ENCODE measurements at regions not wholly inside any gene's neighbourhood (a gene's known extent, or its start where the extent isn't known, plus 50 kb on each side); places are given as distances from the start of the nearest gene placed in this dataset.

- DNase-seq = no peak
These were observed 500.7 kb downstream of the CETN3 start for GRCh38 chr5:89908876-89909275.

DNA sequence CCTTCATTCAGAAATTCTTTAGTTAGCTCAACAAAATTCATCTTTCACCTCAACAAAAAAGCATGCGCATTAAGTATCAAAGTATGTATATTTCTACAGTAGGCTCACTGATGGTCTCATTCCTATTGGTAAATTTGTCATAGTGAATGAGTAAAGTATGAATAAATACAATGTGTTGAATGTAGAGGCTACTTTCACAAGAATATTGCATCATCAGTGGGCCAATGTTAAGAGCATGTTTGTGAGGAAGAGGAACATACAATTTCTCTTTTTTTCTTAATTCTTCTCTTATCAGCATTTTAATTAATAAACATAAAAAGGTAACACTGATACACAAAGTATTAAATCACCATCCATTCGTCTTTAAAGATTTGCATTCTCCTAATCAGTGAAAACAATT is 505.1 kb downstream of the CETN3 start:
- DNase-seq = no peak

- DNase-seq = no peak
These were observed 507.6 kb downstream of the CETN3 start for GRCh38 chr5:89901983-89902382.

DNA sequence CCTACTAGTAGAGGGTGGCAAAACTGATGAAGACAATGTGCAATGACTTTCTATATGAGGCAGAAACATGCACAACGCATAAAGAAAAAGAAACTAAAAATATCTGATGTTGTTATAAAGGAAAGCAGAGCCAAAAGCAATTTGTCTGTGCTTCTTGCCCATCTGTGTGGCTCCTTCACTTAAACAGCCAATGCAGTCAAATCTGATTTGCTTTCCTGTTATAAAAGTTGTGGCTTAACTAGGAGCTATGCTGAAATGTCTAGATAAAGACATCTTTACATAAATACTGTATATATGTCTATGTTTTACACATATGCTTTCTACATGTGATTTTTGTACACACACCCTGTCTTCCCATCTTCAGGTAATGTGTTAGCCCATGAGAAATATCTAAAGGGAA is 508.2 kb downstream of the CETN3 start:
- no peak for DNase-seq

- DNase-seq = no peak
These were observed 509.2 kb downstream of the CETN3 start for GRCh38 chr5:89900346-89900745.

DNA sequence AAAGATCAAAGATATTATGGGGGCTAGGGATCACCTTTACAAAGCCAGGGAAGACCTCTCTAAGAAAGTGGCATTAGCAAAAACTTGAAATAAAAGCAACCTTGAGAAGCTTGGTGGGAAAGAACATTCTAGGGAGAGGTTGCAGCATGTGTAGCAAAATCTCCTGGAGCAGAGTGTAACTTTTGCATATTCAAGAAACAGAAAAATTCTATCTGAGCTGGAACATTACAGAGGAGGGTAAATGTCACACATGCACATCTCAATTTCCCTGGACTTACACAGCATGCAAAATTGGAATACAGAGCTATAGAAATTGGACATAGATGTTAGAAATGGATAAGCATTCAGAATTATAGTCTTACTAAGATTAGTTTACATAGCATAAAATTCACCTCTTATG is 510.0 kb downstream of the CETN3 start:
- no peak for DNase-seq

DNA sequence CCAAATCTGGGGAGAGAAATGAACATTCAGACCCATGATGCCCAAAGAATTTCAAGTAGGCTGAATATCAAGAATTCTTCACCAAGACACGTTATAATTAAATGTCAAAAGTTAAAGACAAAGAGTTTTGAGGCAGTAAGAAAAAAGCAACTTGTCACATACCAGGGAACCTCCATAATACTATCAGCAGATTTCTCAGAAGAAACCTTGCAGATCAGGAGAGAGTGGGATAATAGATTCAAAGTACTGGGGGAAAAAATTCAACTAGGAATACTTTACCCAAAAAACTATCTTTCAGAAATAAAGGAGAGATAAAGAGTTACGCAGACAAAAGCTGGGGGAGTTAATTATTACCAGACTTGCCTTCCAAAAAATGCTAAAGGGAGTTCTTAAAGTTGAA is 516.0 kb downstream of the CETN3 start:
- DNase-seq = no peak

GRCh38 chr5:89885670-89886069 is 523.9 kb downstream of the CETN3 start:
- no peak for DNase-seq

GRCh38 chr5:89883967-89884366 is 525.6 kb downstream of the CETN3 start:
- no peak for DNase-seq

DNA sequence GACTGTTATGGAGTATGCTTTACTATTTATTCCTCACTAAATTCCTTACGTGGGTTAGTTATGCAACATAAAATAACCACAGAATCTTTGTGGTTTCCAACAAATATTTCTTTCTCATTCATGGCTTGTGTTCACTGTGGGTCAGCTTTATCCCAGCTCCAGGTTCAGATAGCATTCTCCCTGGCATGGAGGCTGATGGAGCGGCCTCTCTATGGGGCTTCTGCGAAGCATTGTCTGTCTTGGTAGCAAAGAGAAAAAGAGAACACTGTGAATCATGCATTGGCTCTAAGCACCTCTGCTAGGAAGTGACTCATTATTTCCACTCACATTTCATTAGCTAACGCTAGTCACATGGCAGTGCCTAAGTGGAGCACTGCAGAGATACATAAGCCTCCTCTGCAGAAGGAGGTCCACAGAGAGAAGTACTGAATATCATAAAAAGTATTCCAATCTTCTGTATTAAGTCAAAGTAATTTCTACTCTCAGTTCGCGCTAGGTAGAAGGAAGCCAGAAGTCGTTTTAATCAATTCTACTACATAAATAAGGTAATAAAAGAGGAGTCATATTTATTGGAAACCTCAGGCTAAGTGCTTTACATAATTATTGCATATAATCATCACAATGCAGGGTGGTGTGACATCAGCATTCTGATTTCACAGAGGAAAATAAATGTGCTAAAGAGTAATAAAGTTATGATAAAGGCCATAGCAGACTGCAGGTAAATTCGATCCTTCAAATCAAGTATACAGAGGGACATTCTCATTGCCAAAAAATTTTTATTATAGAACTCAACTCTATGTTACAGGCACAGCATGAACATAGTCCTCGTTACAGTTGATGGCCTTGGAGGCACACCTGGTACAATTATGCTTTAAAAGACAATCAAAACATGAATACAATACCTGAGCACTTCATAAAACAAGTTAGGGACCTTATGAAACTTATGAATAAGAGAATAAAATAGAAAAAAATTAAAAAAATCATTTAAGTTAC is 531.1 kb downstream of the CETN3 start:
- no peak for DNase-seq

DNA sequence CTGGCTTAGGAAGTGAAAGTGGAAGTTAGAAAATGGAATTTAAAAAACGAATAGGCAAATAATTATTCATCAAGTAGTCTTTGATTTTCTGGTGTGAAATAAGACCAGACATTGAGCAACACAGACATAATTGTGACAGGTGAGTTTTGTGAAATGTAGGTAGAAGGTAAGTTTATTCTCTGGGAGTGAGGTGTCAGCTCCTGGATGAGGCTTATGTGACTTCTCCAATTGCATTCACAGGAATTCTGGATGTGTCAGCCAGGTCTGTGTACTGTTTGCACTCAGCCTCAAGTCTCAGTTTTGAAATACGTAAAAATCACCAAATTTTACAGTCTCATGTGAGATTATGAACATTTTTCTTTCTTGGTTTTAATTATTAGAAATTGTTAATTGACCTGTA is 537.6 kb downstream of the CETN3 start:
- DNase-seq = no peak

GRCh38 chr5:89869346-89869745 is 540.2 kb downstream of the CETN3 start:
- no peak for DNase-seq

GRCh38 chr5:89866410-89866809 is 543.1 kb downstream of the CETN3 start:
- no peak for DNase-seq

DNA sequence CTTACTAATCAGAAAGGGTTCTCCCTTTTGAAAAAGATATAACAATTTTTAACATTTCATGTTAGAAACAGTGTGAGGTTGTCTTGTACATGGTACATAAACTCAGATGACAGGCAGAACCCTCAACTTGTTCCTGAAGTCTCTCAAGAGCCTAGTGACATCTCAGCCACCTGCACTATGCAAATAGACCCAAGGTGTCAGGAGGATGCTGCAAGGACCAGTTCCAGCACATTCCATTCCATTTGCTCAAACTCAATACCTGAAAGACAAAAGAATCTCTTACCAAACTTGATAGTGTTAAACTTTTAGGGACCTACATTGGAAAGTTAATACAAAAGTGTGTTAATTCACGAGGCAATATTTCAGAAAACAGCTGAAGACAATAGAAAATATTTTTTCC is 544.6 kb downstream of the CETN3 start:
- no peak for DNase-seq

- no peak for DNase-seq
These were observed 551.8 kb downstream of the CETN3 start for GRCh38 chr5:89857790-89858189.

DNA sequence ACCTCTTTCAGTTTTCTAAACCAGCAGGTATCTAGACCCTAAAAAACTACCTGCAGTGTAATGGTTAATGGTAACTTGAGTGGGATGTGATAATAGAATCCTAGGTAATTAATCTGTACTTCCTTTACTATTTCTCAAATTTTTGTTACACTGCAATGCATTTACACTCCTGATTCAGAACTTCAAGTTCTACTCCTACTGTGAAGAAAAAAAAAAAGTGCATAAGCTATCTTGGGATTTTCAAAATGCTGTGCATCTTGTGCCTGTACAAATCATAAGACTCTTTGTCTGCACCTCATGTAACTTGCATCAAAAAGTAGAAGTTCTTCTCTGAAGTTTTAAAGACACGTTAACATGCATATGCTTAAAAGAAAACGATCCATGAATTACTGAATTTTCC is 554.1 kb downstream of the CETN3 start:
- DNase-seq = no peak

DNA sequence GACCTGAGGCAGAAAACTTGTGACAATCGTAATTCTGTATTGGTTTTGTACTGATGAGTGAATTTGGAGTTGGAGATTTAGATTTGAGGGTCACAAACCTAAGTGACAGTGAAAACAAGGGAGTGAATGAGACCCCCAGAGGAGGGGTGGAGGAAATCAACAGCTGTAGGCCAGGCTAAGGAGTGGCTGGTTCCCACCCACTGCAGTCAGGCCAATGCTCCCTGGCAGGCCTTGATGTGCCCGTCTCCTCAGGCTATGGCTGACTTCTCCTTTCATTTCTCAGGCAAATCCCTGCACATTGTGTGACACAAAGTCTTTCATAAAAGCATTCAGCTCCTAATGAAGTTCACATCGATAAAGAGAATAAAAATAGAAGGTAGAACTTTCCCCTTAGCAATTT is 557.6 kb downstream of the CETN3 start:
- no peak for DNase-seq

GRCh38 chr5:89850513-89850865 is 559.1 kb downstream of the CETN3 start:
- DNase-seq = no peak

GRCh38 chr5:89849830-89850512 is 559.6 kb downstream of the CETN3 start:
- no peak for DNase-seq

- no peak for DNase-seq
These were observed 561.8 kb downstream of the CETN3 start for GRCh38 chr5:89847743-89848142.

- no peak for DNase-seq
These were observed 565.0 kb downstream of the CETN3 start for GRCh38 chr5:89844548-89844947.

GRCh38 chr5:89842531-89842930 is 567.0 kb downstream of the CETN3 start:
- DNase-seq = no peak

DNA sequence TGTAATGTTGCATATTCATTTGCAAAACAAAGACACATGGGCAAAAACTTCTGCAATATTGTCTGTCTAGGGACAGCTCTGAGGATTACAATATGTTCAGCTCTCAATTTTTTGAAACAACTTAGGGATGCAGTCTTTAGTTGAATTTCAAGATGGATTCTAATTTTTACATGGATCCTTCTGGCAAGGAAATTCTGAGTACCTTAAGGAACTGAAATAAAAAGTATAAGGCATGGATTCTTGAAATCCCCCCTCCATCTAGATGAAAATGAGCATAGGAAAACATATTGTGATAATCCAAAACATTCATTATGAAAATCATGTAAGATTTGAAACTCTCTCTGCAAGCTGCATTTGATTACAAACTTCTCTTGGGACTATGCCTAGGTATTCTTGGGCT is 568.6 kb downstream of the CETN3 start:
- no peak for DNase-seq

DNA sequence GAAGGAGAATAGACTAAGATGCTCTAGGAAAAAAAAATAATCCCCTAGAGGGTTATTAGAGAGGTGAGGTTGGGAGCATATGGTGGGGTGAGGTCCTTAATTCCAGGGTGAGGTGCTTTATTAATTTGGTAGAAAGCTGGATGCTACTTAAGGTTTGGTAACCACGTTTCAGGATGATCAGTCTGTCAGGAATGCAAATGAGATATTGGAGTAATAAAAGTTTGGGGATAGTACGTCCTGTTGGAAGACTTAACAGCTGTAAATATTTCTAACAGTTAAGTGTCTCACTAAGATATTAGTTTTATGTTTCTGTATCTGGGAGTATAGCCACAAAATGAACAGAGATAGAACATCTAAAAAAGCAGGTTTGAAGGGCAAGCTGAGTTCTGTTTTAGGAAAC is 578.9 kb downstream of the CETN3 start:
- DNase-seq = no peak

All from effector CD8-positive, alpha-beta T cell (primary cell).